AG09309 (cell line): ENCODE measurements at regions not wholly inside any gene's neighbourhood (a gene's known extent, or its start where the extent isn't known, plus 50 kb on each side); places are given as distances from the start of the nearest gene placed in this dataset.
A peak's percentile ranks its signal among the peaks of the same experiment; 100 is the strongest.
"Not testable (repeated sequence)": the region's sequence is repeated elsewhere in the genome, so short reads cannot be mapped to it uniquely, and the experiment has no call there.

Source experiments
- DNase-seq: peaks from one replicate; pipeline ENCODE4 v3.0.0-alpha.2; 2010; ENCODE audit warnings: low read depth
- H3K4me3 ChIP-seq: 2 replicates; pipeline ENCODE4 v1.5.1; 2011; ENCODE audit warnings: mild to moderate bottlenecking, low read depth, low read length, moderate library complexity; ENCODE audit not compliant: control insufficient read depth
- TF ChIP-seq, protein P1 (sequence below): IDR thresholded peaks from 2 replicates; pipeline ENCODE4 v1.5.1; 2011; ENCODE audit warnings: mild to moderate bottlenecking, low read depth, low read length, inconsistent platforms; ENCODE audit not compliant: insufficient read depth, control insufficient read depth; ENCODE audit errors: missing control alignments

GRCh38 chr18:76274468-76275289 is 220.4 kb downstream of the ZNF516 start:
- TF ChIP-seq, protein P1, sequence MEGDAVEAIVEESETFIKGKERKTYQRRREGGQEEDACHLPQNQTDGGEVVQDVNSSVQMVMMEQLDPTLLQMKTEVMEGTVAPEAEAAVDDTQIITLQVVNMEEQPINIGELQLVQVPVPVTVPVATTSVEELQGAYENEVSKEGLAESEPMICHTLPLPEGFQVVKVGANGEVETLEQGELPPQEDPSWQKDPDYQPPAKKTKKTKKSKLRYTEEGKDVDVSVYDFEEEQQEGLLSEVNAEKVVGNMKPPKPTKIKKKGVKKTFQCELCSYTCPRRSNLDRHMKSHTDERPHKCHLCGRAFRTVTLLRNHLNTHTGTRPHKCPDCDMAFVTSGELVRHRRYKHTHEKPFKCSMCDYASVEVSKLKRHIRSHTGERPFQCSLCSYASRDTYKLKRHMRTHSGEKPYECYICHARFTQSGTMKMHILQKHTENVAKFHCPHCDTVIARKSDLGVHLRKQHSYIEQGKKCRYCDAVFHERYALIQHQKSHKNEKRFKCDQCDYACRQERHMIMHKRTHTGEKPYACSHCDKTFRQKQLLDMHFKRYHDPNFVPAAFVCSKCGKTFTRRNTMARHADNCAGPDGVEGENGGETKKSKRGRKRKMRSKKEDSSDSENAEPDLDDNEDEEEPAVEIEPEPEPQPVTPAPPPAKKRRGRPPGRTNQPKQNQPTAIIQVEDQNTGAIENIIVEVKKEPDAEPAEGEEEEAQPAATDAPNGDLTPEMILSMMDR, result no peak
- no peak for DNase-seq

DNA sequence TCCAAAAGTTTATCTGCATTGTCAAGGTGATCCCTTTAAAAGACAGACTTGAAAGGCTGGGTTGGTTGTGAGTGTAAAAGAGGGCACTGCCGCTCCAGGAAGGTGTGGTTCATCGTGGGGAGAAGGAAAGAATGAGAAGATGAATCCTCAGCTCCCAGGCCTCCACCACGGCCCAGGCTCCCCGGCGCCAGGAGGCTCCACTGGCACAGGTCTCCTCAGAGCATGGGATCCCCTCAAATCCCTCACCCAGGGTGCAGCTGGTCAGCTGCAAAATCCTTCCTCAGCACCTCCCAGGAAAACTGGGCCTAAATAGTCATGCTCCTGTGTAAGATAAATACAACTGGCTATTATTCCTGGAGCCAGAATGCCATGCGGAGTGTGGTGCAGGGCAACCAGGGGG is 221.1 kb downstream of the ZNF516 start:
- TF ChIP-seq, protein P1, result no peak
- no peak for DNase-seq
- no peak overlapping the region for H3K4me3 ChIP-seq

More at GRCh38 chr18:76274468-76275289, 220.4 kb downstream of the ZNF516 start:
- no peak overlapping the region for H3K4me3 ChIP-seq

DNA sequence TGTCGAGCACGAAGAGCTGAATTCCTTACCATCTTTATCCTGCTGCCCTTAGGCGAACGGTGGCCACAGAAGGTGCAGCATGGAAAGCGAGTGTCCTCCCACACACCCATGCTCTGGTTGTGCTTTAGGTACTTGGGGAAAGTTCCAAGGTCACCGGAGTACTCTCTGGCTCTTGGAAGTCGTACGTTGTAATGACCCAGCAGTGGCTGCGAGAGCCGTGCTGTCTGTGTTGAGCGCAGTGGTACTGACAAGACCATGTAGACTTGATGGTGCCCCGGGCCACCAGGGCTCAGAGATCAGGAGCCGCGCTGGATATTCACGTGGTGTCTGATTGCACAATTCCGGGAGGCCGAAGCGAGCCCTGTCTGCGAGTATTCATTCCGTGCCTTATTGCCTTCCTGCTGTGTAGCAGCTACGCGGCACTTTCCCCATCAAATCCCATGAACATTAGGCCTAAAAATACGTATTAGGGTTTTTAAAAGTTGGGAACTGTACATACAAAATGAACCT is 222.0 kb downstream of the ZNF516 start:
- no peak overlapping the region for H3K4me3 ChIP-seq
- DNase-seq, result no peak
- TF ChIP-seq, protein P1, result no peak

DNA sequence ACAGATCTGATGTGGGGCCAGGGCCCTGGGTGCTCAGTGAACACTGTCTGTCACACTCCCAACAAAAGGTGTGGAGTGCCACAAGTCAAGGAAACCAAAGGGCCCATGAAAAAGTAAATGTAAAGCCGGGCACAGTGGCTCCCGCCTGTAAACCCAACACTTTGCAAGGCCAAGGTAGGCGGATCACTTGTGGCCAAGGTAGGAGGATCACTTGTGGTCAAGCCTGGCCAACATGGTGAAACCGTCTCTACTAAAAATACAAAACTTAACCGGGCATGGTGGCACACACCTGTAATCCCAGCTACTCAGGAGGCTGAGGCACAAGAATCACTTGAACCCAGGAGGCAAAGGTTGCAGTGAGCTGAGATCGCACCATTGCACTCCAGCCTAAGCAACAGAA is 227.6 kb downstream of the ZNF516 start:
- H3K4me3 ChIP-seq, DNase-seq: not testable (repeated sequence)

GRCh38 chr18:76266236-76266991 is 228.6 kb downstream of the ZNF516 start:
- H3K4me3 ChIP-seq, result peak overlapping the region; percentile 35
- TF ChIP-seq, protein P1, result no peak
- DNase-seq, result no peak

DNA sequence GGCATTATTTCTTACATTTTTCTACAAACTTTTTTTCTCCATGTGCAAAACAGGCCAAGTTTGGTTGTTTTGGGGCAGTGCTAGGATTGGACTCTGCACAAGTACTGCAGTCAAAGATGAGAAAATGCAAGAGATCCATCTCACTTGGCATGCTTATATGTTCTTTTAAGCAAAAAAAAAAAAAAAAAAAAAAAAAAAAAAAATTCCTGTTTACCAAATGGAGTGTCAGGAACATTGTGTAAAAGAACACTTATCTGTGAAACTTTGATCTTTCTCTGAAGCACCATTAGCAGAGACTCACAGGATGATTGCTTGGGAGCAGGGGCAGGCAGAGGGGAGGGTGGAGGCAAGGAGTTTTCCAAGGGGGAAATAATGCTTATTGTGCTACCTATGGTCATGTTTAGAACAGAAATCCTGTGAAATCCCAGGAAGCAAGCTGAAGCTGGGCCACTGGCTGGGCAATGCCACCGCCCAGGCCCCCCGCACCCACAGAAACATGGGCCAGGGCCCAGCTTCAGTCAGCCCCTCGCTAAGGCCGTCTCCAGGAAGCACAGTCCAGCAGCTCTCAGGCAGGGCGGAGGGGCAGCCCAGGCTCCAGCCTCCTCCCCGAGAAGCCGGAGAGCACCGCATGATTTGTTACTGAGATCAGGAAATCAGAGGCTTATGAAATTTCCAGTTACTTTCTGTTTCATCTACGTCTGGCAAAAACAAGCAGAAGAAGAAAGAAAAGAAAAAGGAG is 229.4 kb downstream of the ZNF516 start:
- DNase-seq, result peak; percentile 3
- peak overlapping the region; percentile 35 for H3K4me3 ChIP-seq
- TF ChIP-seq, protein P1, result no peak
